GM19452 (cell line): ENCODE measurements at regions not wholly inside any gene's neighbourhood (a gene's known extent, or its start where the extent isn't known, plus 50 kb on each side); places are given as distances from the start of the nearest gene placed in this dataset.
"Not testable (repeated sequence)": the region's sequence is repeated elsewhere in the genome, so short reads cannot be mapped to it uniquely, and the experiment has no call there.

Experiments used
- ATAC-seq: cut with Tn5 transposase; IDR thresholded peaks from one replicate; pipeline ENCODE4 v1.9.1; 2021; ENCODE audit not compliant: unreplicated experiment

DNA sequence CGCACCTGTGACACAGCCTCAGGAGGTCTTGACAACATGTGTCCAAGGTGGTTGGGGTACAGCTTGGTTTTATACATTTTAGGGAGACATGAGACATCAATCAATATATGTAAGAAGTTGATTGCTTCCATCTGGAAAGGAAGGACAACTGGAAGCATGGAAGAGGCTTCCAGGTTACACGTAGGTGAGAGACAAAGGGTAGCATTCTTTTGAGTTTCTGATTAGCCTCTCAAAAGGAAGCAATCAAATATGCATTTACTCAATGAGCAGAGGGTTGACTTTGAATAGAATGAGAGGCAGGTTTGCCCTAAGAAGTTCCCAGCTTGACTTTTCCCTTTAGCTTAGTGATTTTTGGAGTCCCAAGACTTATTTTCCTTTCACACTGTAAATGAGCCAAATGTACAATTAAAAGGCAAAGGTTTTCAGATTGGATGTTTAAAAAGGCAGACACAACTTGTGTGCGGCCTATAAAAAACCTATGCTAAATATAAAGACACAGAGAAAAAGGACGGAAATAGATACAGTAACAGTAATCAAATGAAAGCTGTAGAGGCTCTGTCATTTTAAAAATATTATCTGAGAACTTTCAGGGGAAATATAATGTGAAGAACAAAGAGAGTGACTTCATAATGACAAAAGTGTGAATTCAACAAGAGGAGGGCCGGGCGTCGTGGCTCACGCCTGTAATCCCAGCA, 65.7 kb upstream of the LANCL2 start:
- ATAC-seq: no peak

DNA sequence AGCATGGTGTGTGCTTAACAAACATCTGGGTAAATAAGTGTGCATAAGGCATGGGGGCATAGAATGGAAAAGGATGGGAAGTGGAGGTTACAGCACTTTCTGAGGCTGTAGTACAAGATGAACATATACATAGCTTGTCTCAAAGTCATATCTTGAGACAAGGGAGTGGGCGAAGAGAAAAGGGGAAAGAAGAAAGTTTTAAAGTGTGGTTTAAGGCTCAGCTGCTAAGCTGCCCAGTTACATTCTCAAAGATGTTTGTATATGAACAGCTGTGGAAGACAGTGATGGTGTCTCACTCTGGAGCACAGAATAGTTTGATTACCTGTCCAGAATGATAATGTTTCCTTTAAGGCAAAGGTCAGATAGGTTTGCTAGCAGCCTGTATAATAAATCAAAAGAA, 61.9 kb upstream of the LANCL2 start:
- ATAC-seq: no peak

DNA sequence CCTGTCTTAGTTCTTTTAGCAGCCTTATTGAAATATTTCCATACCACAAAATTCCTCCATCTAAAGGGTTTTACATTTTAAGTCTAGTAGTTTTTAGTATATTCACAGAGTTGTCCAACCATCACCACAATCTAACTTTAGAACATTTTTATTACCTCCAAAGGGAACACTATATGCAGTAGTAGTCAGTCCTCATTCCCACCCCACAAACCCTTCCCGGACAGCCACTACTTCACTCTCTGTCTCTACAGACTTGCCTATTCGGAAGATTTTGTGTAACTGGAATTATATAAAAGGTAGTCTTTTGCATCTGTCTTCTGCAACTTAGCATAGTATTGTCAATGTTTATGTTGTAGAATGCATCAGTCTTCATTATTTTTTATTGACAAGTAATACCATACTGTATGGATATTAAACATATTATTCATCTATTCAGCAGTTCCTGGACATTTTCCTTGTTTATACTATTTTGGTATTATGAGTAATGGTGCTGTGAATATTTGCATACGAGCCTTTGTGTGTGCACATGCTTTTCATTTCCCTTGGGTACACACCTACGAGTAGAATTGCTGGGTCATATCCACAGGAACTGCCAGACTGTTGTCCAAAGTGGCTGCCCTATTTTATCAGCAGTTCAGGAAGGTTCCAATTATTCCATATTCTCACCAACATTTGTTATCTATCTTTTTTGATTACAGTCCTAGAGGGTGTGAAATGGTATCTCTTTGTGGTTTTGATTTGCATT, 60.9 kb upstream of the LANCL2 start:
- no peak for ATAC-seq

DNA sequence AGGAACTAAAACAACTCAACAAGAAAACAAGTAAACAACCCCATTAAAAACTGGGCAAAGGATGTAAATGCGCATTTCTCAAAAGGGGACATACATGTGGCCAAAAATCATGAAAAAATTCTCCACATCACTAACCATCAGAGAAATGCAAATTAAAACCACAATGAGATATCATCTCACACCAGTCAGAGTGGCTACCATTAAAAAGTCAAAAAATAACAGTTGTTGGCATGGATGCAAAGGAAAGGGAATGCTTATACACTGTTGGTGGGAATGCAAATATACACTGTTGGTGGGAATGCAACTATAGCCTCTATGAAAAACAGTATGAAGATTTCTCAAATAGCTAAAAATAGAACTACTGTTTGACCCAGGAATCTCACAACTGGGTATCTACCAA, 60.0 kb upstream of the LANCL2 start:
- ATAC-seq: no peak

DNA sequence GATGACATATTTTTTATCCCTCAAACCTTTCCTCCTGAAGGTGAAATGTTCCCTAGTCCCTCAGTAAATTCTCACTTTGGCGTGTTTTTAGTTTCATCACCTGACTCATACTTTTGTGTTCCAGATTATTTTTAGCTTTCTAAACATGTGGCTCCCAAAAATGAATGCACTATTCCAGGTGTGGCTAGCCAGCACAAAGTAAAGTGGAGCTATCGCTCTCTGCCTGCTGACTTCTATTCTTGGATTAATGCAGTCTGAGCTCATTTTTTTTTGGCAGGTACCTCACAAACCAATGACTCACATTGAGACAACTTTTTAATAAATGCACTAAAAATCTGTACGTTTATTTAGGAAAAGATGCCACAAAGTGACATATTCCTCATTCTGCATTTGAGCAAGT, 58.8 kb upstream of the LANCL2 start:
- no peak for ATAC-seq

DNA sequence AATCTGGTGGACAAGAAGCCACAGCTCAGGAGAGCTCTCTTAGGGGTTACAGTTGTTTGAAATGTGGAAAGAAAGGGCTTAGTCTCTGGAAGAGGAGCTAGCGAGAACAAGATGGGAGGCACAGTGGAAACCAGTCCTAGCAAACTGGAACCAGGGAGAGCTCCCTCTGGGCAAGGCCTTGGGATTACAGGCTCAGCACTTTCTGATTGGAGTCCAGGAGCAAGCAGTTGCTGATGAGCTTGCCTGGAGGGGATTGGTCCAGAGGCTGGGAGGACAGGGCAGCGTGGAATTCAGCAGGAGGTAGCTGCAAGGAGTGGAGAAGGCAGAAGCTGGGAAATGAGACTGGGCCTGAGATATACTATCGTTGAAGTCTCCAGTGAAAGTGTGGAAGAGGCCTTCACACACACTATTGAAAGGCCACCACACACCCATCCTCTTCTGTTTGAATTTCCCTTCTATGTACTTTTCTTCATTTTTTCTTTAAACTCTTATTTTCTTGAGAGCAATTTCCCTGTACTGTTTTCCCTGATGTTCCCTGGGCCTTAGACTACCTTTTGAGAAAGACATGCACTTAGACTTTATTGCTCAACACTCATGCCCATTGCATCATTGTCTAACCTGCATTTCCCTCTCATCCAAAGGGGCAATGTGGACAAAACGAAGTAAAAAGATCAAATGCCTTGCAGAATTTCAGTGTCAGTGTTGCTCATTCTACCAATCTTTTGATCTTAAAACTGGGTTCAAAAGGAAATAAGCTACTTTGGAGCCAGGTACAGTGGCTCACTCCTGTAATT, 57.8 kb upstream of the LANCL2 start:
- no peak for ATAC-seq

DNA sequence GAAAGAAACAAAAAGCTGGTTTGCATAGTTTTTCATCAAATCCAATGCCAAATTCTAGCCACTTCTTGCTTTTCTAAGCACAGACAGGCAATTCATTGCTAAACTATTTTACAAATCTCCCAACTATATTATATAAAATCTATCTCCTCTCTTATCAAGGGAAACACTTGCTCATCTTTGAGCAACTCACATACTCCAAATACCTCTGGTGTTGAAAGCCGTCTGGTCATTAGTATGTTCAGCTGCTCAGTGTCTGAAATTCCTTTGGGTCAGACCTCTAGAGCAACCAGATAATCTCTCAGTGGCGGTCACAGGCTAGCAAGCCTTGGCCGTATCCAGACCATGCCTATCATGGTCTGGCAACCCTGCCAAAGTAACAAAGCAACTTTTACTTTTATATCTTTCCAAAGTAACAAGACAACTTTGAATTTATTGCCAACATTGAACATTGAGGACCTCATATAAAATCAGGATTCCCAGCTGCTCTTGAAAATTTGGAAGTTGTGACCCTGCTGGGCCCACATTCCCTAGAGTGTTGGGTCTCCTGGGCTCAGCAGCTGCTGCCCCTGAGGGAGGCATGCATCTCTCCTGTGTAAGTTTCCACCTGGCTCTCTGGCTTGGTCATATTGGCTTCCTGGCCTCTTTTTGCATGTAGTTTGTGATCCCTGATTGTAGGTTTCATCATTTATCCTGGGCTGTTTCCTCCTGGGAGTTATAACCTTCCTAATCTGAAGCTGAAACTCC, 56.8 kb upstream of the LANCL2 start:
- peak; percentile 2 for ATAC-seq

DNA sequence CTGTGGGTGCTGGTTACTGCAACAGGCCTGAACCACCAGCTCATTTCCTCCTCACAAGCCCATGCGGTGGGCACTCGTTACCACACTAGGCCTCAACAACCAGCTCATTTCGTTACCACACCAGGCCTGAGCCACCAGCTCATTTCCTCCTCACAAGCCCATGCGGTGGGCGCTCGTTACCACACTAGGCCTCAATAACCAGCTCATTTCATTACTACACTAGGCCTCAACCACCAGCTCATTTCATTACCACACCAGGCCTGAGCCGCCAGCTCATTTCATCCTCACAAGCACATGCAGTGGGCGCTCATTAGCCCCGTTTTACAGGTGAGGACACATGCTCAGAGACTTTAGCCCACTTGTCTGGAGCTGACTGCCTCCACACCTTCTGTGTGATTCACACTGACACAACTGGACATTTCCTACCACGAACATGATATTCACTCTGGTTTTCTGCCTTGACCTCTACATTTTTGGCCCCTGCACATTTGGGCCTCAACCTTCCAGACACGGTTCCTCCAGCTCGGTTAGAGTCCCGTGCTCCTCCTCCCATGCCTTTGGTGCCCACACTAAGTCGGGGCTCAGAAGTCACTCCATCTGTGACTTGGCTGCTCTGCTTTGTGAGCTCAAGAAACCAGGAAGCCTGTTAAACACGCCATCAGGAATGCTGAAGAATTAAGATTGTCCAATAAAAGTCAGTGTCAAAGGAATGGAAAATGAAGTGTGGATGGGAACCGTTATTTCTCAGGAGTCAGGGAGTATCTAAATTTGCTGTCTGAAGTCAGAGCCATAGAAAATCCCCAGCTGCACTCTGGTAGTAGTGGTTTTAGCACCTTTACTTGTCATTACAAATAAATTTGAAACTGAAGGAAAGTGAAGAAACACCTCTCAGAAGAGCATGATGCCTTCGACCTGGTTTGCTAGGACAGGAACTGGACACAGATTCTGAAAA, 55.8 kb upstream of the LANCL2 start:
- peak; percentile 91 for ATAC-seq

DNA sequence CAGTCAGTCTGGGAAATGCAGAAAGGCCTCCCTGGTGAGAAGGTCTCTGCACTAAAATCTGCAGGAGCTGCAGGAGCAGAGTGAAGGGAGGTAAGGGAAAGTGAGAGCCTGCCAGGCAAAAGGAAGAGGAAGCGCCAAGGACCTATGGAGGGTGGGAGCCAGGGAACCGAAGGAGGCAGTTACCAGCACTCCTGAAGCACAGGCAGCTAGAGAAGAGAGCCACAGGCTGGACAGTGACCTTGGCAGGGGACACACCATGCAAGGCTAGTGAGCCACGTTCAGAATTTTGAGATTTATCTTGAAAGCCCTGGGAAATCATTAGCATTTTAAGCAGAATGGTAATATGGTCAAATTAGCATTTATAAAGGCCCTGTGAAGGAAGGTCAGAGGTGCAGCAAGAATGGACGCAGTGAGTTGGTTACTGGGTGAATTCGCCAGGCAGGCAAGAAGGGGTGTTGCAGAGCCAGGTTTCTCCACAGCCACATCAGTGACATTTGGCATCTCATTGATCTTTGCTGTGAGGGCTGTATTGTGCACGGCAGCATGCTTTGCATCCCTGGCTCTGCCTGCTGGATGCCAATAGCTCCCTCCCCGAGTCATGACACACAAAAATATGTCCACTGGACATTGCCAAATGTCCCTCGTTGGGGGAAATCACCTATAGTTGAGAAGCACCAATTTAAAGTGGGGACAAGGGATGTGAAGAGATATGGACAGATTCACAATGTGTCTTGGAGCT, 54.7 kb upstream of the LANCL2 start:
- ATAC-seq: no peak

DNA sequence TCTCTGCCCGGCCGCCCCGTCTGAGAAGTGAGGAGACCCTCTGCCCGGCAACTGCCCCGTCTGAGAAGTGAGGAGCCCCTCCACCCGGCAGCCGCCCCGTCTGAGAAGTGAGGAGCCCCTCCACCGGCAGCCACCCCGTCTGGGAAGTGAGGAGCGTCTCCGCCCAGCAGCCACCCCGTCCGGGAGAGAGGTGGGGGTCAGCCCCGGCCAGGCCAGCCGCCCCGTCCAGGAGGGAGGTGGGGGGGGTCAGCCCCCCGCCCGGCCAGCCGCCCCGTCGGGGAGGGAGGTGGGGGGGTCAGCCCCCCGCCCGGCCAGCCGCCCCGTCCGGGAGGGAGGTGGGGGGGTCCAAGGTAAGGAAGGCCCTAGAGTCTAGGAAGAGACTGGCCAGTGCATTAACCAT, 53.2 kb upstream of the LANCL2 start:
- ATAC-seq: not testable (repeated sequence)

DNA sequence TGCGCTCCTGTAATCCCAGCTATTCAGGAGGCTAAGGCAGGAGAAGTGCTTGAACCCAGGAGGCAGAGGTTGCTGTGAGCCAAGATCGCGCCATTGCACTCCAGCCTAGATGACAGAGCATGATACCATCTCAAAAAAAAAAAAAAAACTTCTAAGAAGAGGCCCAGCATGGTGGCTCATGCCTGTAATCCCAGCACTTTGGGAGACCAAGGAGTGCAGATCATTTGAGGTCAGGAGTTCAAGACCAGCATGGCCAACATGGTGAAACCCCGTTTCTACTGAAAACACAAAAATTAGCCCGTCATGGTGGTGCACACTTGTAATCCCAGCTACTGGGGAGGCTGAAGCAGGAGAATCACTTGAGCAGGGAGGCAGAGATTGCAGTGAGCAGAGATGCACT, 51.5 kb upstream of the LANCL2 start:
- ATAC-seq: not testable (repeated sequence)

DNA sequence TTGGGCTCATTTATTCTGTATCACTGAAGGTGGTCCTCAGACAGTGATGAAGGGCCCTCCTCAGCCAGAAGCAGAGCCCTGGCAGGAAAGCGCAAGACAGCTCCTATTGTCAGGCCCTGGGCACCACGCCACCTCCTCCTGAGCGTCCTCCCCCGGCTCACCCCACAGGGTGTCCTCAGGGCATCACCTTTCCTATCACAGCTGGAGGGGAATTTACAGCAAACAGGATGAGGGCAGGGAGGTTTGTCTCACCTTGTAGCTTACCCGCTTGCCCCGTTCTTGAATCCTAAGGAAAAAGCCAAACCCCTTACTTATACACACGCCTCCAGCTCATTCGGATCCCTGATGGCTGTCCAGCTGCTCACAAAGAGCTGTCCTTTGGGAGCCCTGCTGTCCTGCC, 50.2 kb upstream of the LANCL2 start:
- ATAC-seq: no peak
